ENCODE measurements at regions not wholly inside any gene's neighbourhood (a gene's known extent, or its start where the extent isn't known, plus 50 kb on each side); places are given as distances from the start of the nearest gene placed in this dataset.

DNA sequence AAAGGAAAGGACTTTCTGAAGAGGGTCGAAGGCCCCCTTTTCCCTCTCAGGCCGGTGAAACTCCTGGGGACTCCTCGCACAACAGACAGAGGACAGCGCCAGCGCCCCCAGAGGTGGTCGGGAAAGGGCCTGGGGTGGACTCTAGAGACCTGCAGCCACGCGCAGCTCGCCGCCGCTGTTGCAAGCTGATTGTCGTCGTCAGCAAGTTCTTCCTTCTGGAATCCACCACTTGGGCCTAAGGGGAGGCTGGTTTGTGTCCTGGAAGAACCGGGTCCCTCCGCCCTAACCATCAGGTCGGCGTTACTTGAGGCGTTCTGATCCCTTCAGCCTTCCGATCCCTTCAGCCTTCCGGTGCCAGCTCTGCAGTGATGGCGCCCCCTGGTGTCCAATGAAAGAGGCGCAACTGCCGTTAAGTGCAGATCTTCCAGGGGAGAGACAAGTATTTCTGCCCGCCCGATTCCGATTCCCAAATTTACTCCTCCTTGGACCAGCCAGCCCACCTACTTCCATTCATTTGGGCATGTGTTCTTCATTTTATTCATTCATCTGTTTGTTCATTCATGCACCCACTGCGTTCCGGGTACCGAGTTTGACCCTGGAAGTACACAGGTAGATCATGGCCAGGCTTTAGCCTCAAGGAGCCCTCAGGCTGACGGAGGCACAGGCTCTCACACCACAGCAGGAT lies 77.2 kb upstream of the SLC6A11 start:
- DNase-seq (ENCODE audit: low read depth in 3 of 3) = peak; percentile 44 to 68 (median 66)

DNA sequence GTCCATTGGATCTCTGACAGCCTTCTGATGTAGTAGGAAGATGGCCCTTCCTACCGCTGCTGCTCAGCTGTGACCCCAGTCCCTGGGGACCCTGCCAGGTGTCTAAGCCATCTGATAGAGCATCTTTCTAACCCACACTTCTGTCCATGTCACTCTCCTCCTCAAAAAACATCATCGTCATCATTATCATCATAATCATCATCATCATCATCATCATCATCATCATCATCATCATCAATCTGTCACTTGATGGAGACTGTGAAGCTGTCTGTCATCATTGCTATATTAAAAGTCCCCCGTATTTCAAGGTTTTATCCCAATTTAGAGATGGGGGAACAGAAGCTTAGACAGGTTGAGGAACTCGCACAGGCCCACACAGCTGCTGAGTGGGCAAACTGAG lies 75.1 kb upstream of the SLC6A11 start:
- DNase-seq (ENCODE audit: low read depth in 3 of 3) = no peak

DNA sequence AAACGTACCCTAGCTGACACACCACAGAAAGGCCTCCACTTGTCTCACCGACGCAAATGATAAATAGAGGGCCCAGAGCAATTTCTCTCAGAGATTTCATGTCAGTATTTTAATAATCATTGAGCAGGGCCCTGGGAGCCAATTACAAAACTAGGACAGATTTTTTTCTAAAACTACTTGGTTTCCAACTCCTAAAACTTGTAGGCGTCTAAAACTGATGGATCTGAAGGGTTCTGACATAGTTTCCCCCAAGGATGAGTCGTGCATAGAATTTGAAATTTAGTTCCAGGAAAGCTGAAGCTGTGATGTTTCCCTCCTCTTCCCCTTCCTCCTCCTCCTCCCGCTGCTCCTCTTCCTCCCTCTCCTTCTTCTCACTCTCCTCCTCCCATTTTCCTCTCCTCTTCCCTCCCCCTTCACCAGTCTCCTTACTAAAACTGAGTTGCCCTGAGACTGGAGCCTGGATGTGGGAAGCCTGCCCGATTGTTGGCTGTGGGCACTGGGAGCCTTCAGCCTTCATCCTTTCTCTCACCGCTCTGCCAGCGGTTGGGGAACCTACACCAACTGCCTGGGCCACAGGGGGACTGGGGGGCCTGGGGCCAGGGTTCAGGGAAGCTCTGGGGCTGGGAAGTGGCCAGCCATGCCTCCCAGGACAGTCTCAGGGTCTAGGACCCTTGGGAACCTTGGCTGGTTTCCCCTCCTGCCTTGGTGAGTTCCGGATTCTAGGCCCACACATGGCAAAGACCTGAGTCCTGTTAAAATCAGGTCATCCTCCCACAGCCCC lies 73.9 kb upstream of the SLC6A11 start:
- DNase-seq (ENCODE audit: low read depth in 3 of 3) = no peak

DNA sequence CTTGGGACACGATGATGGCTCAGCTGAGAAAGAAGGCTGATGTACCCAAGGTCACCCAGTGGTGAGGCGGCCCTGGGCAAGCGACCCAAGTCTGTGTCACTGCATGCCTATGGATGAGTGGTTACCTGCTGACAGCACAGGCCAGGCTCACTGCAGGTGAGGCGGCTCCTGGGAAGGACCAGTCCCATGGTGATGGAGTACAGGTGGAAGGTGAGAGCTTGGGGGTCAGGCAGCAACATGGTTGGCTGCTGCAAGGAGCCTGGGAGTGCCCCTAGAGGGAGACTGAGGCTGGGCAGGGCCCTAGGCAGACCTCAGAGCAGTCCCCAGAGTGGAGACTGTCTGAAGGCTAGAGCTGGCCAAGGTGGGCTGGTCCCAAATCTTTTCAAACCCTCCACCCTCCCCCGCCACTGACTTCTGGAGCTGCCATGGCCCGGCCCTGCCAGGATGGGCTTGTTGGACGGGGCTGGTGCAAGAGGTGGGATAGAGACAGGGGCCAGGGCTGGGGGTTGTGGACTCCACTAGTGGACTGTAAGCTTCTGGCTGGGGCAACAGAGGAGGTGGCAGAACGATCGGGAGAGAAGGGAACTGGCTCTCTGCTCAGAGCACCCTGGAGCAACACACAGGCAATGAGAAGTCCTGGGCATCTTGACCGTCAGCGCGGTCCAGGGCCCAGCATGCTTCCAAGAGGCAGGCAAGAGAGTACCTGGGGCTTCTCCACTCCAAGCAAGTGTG lies 72.5 kb upstream of the SLC6A11 start:
- no peak for DNase-seq (ENCODE audit: low read depth in 3 of 3)

DNA sequence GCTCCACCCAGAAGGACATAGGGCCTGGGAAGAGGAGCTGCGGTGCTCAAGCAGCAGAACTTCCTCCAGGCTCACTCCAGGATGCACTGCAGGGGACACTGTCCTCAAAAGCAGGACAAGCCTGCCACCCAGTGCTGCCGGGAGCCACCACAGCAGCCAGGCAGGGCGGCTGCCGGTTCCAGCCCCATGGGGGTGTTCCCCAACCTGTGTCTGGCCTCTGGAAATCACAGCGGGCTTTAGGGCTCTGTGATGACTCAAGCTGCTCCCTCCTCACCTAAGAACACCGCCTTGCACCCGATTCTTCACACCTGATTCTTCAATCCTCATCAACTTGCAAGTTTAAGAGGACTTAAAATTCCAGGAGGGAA lies 71.9 kb upstream of the SLC6A11 start:
- no peak for DNase-seq (ENCODE audit: low read depth in 3 of 3)

DNA sequence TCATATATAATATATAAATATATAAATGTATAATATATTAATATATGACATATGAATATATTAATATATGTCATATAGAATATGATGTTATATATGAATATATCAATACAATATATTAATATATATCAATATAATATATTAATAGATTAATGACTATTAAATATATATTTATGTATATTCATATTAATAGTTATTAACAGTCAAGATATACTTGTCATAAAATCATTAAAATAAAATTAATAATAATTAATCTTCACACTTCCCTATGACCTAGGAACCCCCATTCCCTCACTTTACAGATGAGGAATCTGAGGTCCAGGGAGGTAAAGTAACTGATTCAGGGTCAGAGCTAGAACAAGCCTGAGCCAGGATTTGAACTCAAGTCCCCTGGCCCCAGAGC lies 70.6 kb upstream of the SLC6A11 start:
- DNase-seq (ENCODE audit: low read depth in 3 of 3) = no peak

DNA sequence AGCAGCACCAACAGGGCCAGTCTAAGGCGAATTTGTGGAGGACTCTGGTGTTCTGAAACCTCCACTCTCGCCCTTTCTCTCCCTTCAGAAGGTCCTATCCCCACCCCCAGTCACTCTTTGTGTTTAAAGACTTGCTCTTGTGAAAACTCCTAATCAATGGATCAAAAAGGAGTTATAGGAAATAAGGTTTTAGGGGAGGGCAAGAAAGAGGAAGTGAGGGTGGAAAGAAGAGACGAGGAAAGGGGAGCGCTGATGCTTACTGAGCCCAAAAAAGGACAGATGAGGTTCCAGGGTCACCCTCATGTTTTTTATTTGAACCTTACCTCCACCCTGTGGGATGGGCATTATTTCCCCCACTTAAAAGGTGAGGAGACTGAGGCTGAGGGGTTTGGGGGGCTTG lies 70.0 kb upstream of the SLC6A11 start:
- DNase-seq (ENCODE audit: low read depth in 3 of 3) = no peak

DNA sequence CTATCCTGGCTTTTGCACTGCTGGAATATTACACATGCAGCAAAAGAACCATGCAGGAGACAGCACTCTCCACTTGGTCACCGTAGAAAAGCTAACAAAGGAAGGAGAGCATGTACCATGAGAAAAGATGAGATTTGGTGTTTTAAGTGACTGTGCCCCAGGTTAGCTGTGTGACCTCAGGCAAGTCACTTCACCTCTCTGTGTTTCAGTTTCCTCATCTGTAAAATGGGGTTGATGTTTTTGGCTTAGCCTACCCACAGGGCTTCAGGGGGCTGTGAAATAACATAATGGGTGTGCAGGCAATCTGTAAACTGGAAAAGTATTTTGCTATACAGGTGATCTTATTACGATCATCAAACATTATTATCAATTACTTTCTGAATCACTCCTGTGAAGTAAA lies 69.3 kb upstream of the SLC6A11 start:
- DNase-seq (ENCODE audit: low read depth in 3 of 3) = no peak

DNA sequence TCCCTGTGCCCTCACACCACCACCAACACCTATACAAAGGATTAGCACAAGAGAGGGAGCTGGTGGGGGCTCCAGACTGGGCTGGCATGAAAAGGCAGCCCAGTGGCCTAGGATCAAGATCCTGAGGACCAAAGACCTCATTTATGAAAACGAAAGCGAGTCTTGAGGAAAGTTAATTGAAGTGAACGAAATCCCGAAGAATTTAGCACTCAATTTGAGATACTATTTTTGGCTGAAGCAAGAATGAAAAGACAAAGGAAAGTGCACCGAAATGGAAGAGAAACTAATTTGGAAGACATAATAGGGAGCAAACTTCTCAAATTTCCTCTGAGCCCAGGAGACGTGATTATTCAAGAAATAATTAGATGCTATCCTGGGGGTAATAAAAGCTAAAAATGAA lies 68.7 kb upstream of the SLC6A11 start:
- DNase-seq (ENCODE audit: low read depth in 3 of 3) = no peak

DNA sequence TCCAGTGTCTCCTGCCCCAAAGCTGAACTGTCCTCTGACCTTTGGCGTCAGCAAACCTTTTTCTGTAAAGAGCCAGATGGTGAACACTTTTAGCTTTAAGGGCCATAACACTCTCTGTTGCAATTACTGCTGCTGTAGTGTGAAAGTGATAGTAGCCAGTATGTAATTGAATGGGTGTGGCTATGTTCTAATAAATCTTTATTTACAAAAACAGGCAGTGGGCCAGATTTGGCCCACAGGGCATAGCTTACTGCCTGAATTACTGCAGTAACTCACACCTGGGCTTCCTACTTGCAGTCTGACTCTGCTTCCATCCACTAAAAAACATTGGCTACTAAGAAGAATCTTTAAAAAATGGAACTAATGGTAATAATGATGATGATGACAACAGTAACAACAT lies 68.0 kb upstream of the SLC6A11 start:
- DNase-seq (ENCODE audit: low read depth in 3 of 3) = no peak

DNA sequence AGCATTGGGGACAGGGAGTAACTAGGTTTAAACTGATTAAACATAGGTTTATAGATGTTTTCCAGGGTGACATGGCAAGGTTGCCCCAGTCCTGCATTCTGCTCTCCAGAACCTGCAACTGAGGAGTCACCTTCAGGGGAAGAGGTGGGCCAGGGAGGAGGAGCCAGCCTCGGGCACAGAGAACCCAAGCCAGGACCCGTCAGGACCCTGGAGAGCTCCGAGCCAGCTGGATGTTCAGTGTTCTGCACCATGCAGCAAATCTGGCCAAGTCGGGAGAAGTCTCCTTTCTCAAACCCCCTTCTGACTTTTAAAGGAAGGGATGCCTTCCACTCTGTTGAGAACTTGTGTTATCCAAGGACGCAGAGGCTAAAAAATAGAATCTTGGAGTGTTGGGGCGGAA lies 62.1 kb upstream of the SLC6A11 start:
- DNase-seq (ENCODE audit: low read depth in 3 of 3) = peak in 1 of 3 experiments; percentile 41

DNA sequence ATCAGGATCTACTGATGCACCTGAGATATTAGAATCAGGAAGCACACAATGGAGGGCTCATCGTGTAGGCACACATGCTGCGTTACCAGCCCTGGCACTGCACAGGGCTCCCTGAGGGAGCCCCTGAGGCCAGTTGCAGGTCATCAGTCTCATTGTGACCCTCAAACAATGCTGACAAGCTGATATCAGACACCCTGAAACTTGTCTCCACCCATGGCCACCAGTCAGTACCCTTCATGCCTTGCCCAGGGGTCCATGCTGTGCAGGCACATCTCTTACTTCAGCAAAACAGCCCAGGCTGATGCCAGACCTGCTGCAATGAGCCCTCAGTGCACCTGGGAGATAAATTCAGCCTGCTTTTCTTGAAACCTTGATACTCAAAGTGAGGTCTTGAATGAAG lies 59.5 kb upstream of the SLC6A11 start:
- no peak for DNase-seq (ENCODE audit: low read depth in 3 of 3)

DNA sequence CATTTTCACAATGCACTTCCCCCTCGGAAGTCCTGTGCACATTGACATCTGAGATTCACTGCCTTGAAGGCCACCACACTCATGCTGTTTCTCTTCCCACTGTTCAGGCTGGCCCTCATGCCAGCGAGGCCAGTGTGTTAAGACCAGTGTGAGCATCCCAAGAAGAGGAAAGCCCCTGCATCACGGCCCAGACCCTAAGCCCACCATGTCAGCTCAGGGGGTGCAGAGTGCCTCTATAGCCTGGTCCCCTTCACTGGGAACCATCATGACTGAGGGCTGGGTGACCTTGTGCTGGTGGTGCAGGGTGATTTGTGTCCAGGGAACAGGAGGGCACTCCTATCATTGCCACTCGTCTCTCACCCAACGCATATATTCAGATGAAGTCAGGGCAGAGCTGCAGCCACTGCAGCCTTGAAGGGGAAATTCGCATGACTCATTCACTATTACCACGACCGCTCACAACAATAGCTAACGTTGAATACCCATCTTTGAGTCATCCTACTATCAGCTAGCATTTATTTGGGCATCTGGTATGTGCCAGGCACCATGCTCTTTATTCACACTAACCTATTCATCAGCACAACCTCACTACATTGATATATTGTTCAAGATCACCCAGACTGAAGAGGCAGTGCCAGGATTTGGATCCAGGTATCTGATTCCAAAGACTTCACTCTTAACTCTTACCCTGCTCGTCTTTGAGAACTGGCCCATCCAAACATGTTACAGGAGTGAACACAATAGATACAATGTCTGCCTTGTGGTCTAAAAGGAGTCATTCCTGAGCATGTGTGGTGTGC lies 58.8 kb upstream of the SLC6A11 start:
- no peak for DNase-seq (ENCODE audit: low read depth in 3 of 3)

DNA sequence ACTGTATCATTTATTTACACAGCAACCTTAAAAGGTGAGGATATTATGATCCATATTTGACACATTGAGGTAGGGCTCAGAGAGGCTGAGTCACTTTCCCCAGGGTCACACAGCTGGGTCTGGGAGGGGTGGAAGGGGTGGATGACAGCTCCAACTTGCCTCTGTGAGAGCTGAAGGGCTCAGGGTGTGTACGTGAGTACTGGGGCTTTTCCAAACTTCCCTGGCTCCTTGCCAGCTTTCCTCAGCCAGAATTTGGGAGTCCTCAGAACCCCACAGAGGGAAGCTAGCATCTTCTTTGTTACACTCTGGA lies 58.3 kb upstream of the SLC6A11 start:
- DNase-seq (ENCODE audit: low read depth in 3 of 3) = peak in 1 of 3 experiments; percentile 17

DNA sequence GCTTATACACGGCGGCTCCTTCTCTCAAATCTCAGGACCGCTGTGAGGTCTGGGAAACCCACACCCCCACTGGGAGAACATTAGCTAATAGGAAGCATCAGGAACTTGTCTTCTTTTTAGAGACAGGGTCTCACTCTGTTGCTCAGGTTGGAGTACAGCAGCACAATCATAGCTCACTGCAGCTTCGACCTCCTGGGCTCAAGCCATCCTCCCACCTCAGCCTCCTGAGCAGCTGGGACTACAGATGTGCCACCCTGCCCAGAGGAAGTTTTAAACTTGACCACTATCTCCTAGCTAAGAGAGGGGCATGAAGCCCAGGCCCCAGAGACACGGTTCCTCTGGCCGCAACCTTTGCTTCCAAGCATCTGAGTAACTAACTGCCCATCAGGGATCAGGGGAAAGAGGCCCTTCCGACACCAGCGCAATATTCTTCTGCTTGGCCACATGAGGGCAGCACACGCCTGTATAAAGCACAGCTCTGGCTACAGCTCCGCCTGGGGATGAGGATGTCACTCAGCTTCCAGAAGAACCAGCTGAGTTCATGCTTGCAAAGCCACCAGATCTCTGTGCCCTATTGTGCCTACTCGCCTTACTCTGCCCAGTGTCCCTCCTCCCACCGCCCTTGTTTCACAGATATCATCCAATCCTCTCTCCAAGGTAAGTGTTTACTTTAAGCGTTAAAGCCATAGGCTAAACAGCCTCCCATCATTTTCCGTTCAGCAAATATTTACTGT lies 57.6 kb upstream of the SLC6A11 start:
- DNase-seq (ENCODE audit: low read depth in 3 of 3) = peak; percentile 11 to 54 (median 11)

DNA sequence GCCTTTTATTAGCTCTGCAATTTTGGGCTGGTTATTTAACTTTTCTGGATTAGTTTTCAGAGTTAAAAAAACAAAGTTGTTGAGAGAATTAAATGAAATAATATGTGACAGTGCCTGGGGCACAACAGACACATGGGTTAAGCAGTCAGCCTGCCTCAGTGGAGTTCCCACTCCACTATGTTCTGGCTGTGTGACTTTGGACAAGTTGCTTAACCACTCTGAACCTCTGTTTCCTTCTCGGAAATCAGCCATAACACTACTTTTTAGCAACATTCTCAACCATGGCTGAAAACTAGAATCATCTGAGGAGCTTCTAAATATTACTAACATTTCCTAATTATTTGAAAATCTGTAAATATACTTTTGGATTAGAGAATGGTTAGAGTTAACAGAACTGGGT lies 56.5 kb upstream of the SLC6A11 start:
- DNase-seq (ENCODE audit: low read depth in 3 of 3) = no peak

DNA sequence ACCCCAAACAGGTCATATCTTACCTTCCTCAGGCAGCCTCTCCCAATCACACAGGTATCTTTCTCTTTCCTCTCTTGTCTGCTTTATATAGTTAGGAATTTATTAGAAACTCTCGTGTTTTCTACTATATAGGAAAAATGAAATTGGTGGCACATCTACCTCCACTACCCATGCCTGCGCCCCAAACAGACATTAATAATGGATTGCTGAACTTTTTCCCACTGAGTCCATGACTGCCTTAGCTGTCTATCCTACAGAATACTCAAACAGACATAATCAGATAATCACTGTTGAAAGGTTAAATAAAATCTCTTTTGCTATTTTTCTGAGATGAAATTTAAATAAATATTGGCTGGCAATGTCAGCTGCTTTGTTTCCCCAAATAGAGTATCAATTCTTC lies 55.8 kb upstream of the SLC6A11 start:
- DNase-seq (ENCODE audit: low read depth in 3 of 3) = no peak

DNA sequence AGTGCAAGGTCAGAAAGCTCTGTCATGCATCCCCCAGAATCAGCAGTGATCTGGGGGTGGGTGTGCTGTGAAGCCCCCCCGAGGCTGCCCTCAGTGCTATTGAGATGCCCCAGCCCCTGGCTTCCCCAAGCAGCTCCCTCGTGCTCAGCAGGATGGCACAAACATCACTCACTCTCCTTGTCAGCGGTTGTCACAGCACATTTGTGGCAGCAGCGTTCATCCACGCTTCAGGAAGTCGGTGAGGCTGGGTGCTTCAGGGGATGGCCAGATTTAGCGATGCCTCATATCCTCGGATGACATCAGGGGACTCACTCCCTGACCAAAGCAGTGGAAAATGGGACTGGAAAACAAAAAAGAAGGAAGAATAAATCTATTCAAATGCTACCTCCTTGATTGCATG lies 54.4 kb upstream of the SLC6A11 start:
- no peak for DNase-seq (ENCODE audit: low read depth in 3 of 3)

DNA sequence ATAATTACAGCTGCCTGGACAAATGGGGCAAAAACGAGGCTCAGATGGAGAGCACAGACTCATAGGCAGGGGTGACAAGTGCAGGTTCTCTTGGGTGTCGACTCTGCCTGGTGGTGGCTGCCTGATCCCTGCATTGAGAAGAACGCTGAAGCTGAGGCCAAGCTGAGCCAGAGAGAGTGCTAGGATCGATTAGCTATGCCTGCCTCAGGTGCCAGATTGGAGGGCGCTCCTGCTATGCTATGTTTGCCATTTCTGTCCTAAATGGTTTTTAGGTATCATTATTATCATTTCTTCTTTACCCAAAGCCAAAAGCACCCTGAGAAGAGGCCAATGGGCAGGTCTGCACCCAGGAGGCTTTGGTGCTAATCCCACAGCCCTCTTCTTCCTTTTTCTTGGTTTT lies 53.9 kb upstream of the SLC6A11 start:
- DNase-seq (ENCODE audit: low read depth in 3 of 3) = no peak

DNA sequence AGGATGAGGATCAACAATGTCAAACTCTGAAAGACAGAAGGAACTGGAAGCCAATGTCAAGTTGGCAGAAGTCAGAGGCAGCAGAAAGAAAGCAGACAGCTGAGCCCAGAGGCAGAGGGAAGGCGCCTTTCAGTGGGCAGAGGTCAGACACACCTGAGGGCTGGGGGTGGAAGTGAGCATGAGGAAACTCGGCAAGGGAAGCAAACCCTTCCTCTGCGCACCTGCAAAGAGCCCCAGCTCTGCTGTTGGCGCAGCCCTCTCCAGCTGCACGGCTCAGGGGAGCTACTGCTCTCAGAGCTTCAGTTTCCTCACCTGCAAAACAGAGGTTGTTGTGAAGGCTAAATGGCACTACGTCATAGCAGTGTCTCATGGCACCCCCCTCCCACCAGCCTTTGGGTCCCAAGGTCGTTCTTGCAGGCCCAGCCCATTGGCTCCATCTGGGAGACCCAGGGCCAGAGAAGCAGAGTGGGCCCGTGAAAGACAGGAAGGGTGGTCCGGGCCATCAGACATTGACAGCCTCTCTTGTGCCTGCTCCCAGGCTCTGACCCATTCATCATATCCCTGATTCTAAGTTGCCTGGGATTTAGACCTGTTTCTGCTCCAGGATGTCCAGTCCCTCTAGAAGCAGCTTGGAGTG lies 53.3 kb upstream of the SLC6A11 start:
- no peak for DNase-seq (ENCODE audit: low read depth in 3 of 3)

DNA sequence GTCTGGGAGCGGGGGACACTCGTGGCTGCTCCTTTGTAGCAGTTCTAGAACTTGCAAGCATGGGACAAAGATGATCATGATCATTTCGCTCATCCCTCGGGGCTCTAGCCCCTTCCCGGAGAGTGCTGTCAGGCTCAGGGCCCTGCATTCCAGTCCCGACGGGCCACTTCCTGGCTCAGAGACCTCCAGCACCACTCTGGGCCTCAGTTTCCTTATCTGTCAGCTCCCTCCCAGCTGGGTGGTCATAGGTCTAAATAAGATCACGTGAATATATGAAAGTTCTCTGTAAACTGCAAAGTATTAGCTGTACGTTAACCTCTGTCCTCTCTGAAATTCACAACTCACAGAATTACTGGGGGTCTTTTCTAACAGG lies 52.8 kb upstream of the SLC6A11 start:
- no peak for DNase-seq (ENCODE audit: low read depth in 3 of 3)

Measured in stimulated activated CD4-positive, alpha-beta T cell treated with anti-CD3 and anti-CD28 coated beads, TNF-alpha, amount 100 ng/mL, for 24 hours (primary cell).